ENCODE measurements at regions not wholly inside any gene's neighbourhood (a gene's known extent, or its start where the extent isn't known, plus 50 kb on each side); places are given as distances from the start of the nearest gene placed in this dataset.

DNA sequence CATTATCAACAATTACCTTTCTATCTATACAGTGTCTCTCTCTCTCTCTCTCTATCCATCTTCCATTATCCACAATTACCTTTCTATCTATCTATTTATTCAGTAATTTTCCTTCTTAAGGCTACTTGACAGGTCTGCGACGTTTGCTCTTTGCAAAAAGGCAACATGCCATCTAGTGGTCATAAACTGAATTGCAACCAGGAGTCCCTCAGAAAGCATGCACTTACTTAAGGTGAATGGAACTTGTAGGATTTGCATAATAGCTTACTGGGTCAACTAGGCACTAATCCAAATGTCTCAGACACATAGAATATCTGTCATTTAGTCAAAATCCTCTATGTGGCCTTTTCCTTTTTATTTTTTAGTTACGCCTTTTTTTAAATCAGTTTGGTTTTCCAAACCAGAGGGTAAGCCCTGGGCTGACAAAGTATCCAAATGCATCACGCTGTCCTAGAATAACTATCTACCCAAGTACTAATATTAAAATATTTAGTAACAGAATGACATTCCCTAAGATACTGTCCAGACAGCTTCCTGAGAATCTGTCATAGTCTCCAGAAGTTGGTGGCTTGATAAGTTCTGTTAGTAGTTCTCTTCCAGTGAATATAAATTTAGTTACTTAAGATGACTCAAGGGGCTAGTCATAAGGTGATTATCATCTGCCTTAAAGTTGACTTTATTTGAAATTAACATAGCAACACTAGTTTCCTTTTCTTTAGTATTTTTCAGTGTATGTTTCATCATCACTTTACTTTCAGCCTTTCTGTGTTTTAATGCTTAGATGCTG, 208.3 kb downstream of the PPP1R3A start:
- H3K36me3 ChIP-seq (ENCODE audit: insufficient read depth, low read length): no peaks in the 10 kb centered on the region
- no peaks in the 10 kb centered on the region for H3K79me2 ChIP-seq (replicated peaks; ENCODE audit: insufficient read depth, low read length)
- TF ChIP-seq EZH2 (IDR thresholded peaks at IDR 0.05; ENCODE audit: borderline replicate concordance, insufficient read depth, low read length, poor library complexity, severe bottlenecking) (no peak), SMC3 (conservative IDR thresholded peaks at IDR 0.05; ENCODE audit: poor library complexity) (peak; percentile 74), RAD21 (conservative IDR thresholded peaks at IDR 0.05) (peak; percentile 82)
- TF ChIP-seq, protein P1, sequence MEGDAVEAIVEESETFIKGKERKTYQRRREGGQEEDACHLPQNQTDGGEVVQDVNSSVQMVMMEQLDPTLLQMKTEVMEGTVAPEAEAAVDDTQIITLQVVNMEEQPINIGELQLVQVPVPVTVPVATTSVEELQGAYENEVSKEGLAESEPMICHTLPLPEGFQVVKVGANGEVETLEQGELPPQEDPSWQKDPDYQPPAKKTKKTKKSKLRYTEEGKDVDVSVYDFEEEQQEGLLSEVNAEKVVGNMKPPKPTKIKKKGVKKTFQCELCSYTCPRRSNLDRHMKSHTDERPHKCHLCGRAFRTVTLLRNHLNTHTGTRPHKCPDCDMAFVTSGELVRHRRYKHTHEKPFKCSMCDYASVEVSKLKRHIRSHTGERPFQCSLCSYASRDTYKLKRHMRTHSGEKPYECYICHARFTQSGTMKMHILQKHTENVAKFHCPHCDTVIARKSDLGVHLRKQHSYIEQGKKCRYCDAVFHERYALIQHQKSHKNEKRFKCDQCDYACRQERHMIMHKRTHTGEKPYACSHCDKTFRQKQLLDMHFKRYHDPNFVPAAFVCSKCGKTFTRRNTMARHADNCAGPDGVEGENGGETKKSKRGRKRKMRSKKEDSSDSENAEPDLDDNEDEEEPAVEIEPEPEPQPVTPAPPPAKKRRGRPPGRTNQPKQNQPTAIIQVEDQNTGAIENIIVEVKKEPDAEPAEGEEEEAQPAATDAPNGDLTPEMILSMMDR (IDR thresholded peaks at IDR 0.05; ENCODE audit: poor library complexity, severe bottlenecking): peak; percentile 82
- H4K20me1 ChIP-seq (ENCODE audit: insufficient read depth): no peaks in the 10 kb centered on the region
- H3K4me3 ChIP-seq (ENCODE audit: low read length): no peak overlapping the region
- H3K9me2 ChIP-seq (ENCODE audit: insufficient read depth, low read length): no peaks in the 10 kb centered on the region
- peaks cover 1% of the 10 kb centered on the region for H3F3A ChIP-seq (ENCODE audit: insufficient read depth, low read length, poor library complexity, severe bottlenecking)
- no peaks in the 10 kb centered on the region for H3K9me3 ChIP-seq (ENCODE audit: low read length)
- no peak overlapping the region for H3K9ac ChIP-seq (ENCODE audit: low read length)
- no peak overlapping the region for H3K27ac ChIP-seq (ENCODE audit: low read length)
- no peaks in the 10 kb centered on the region for H3K27me3 ChIP-seq (ENCODE audit: insufficient read depth, low read depth, low read length)
- H3K4me2 ChIP-seq (ENCODE audit: low read length): no peak overlapping the region
- H2AFZ ChIP-seq (ENCODE audit: low read depth, low read length): no peak overlapping the region

DNA sequence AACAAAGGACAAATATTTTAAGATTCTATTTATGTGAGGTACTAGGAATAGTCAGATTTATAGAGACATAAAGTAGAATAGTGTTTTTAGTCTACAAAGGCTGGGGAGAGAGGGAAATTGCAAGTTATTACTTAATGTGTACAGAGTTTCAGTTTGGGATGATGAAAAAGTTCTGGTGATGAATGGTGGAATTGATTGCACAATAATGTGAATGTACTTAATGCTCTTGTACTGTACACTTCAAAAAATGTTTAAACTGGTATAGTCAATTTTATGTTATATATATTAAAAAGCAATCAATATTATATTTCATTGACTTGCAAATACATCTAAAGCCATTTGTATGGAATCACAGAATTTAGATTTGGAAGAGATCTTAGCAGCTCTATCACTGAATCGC, 213.4 kb downstream of the PPP1R3A start:
- Histone ChIP-seq H3K9me2 (ENCODE audit: insufficient read depth, low read length) (no peaks in the 10 kb centered on the region), H3K27me3 (ENCODE audit: insufficient read depth, low read depth, low read length) (no peaks in the 10 kb centered on the region), H3K9ac (ENCODE audit: low read length) (no peak overlapping the region), H3K27ac (ENCODE audit: low read length) (no peak overlapping the region), H3K79me2 (replicated peaks; ENCODE audit: insufficient read depth, low read length) (no peaks in the 10 kb centered on the region), H3K9me3 (ENCODE audit: low read length) (no peaks in the 10 kb centered on the region), H3K4me2 (ENCODE audit: low read length) (no peak overlapping the region), H3K4me3 (ENCODE audit: low read length) (no peak overlapping the region), H2AFZ (ENCODE audit: low read depth, low read length) (no peak overlapping the region), H3K36me3 (ENCODE audit: insufficient read depth, low read length) (no peaks in the 10 kb centered on the region), H4K20me1 (ENCODE audit: insufficient read depth) (no peaks in the 10 kb centered on the region), H3F3A (ENCODE audit: insufficient read depth, low read length, poor library complexity, severe bottlenecking) (no peaks in the 10 kb centered on the region)
- TF ChIP-seq EZH2 (IDR thresholded peaks at IDR 0.05; ENCODE audit: borderline replicate concordance, insufficient read depth, low read length, poor library complexity, severe bottlenecking) (no peak), EP300 (conservative IDR thresholded peaks at IDR 0.05; ENCODE audit: poor library complexity, severe bottlenecking) (no peak), SMC3 (conservative IDR thresholded peaks at IDR 0.05; ENCODE audit: poor library complexity) (no peak), RAD21 (conservative IDR thresholded peaks at IDR 0.05) (no peak), TAF1 (IDR thresholded peaks at IDR 0.05; ENCODE audit: low read depth) (no peak), POLR2AphosphoS5 (IDR thresholded peaks at IDR 0.05) (no peak)
- TF ChIP-seq, protein P2, sequence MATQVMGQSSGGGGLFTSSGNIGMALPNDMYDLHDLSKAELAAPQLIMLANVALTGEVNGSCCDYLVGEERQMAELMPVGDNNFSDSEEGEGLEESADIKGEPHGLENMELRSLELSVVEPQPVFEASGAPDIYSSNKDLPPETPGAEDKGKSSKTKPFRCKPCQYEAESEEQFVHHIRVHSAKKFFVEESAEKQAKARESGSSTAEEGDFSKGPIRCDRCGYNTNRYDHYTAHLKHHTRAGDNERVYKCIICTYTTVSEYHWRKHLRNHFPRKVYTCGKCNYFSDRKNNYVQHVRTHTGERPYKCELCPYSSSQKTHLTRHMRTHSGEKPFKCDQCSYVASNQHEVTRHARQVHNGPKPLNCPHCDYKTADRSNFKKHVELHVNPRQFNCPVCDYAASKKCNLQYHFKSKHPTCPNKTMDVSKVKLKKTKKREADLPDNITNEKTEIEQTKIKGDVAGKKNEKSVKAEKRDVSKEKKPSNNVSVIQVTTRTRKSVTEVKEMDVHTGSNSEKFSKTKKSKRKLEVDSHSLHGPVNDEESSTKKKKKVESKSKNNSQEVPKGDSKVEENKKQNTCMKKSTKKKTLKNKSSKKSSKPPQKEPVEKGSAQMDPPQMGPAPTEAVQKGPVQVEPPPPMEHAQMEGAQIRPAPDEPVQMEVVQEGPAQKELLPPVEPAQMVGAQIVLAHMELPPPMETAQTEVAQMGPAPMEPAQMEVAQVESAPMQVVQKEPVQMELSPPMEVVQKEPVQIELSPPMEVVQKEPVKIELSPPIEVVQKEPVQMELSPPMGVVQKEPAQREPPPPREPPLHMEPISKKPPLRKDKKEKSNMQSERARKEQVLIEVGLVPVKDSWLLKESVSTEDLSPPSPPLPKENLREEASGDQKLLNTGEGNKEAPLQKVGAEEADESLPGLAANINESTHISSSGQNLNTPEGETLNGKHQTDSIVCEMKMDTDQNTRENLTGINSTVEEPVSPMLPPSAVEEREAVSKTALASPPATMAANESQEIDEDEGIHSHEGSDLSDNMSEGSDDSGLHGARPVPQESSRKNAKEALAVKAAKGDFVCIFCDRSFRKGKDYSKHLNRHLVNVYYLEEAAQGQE (IDR thresholded peaks at IDR 0.05; ENCODE audit: borderline replicate concordance): no peak
- TF ChIP-seq, protein P1 (IDR thresholded peaks at IDR 0.05; ENCODE audit: poor library complexity, severe bottlenecking): no peak
